ENCODE measurements at regions not wholly inside any gene's neighbourhood (a gene's known extent, or its start where the extent isn't known, plus 50 kb on each side); places are given as distances from the start of the nearest gene placed in this dataset.

- TF ChIP-seq, protein P1, sequence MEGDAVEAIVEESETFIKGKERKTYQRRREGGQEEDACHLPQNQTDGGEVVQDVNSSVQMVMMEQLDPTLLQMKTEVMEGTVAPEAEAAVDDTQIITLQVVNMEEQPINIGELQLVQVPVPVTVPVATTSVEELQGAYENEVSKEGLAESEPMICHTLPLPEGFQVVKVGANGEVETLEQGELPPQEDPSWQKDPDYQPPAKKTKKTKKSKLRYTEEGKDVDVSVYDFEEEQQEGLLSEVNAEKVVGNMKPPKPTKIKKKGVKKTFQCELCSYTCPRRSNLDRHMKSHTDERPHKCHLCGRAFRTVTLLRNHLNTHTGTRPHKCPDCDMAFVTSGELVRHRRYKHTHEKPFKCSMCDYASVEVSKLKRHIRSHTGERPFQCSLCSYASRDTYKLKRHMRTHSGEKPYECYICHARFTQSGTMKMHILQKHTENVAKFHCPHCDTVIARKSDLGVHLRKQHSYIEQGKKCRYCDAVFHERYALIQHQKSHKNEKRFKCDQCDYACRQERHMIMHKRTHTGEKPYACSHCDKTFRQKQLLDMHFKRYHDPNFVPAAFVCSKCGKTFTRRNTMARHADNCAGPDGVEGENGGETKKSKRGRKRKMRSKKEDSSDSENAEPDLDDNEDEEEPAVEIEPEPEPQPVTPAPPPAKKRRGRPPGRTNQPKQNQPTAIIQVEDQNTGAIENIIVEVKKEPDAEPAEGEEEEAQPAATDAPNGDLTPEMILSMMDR (IDR thresholded peaks at IDR 0.05; ENCODE audit: low read depth, low read length): no peak
- no peak for TF ChIP-seq EZH2phosphoT487 (IDR thresholded peaks at IDR 0.05; ENCODE audit: low read depth)
Observed at GRCh38 chr13:105569816-105570215, 965.6 kb downstream of the EFNB2 start.

All from OCI-LY3 (cell line).